Fibroblast of the aortic adventitia (primary cell): ENCODE measurements at regions not wholly inside any gene's neighbourhood (a gene's known extent, or its start where the extent isn't known, plus 50 kb on each side); places are given as distances from the start of the nearest gene placed in this dataset.
"Not testable (repeated sequence)": the region's sequence is repeated elsewhere in the genome, so short reads cannot be mapped to it uniquely, and the experiment has no call there.

Experiments
- DNase-seq: peaks from one replicate; pipeline ENCODE4 v3.0.0-alpha.2; 2010; ENCODE audit warnings: low read depth
- H3K4me3 ChIP-seq: 2 replicates; pipeline ENCODE4 v1.5.1; 2011; ENCODE audit warnings: low read depth, mild to moderate bottlenecking, control low read depth, low read length, moderate library complexity
- TF ChIP-seq, protein P1 (sequence below): IDR thresholded peaks from 2 replicates; pipeline ENCODE4 v1.5.1; 2011; ENCODE audit warnings: mild to moderate bottlenecking, low read length, control low read depth, inconsistent platforms; ENCODE audit not compliant: insufficient read depth

DNA sequence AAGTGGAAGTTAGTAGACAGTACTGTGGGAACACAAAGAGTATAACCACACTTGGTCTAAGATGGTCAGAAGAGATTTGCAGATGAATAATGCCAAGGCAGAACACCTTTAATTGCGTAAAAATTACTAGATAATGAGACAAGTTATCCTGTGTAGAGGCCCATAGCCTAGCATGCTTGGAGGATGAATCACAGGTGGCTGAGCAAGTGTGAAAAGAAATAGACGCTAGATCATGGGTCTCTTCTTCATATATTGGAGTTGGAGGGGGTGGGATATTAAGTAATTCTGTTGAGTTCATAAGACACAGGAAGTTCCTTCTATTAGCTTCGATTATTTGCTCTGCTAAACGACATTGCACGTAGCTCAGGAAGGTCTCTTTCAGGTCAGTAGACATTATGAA is 454.3 kb upstream of the LMO3 start:
- H3K4me3 ChIP-seq = no peak overlapping the region
- no peak for DNase-seq
- TF ChIP-seq, protein P1, sequence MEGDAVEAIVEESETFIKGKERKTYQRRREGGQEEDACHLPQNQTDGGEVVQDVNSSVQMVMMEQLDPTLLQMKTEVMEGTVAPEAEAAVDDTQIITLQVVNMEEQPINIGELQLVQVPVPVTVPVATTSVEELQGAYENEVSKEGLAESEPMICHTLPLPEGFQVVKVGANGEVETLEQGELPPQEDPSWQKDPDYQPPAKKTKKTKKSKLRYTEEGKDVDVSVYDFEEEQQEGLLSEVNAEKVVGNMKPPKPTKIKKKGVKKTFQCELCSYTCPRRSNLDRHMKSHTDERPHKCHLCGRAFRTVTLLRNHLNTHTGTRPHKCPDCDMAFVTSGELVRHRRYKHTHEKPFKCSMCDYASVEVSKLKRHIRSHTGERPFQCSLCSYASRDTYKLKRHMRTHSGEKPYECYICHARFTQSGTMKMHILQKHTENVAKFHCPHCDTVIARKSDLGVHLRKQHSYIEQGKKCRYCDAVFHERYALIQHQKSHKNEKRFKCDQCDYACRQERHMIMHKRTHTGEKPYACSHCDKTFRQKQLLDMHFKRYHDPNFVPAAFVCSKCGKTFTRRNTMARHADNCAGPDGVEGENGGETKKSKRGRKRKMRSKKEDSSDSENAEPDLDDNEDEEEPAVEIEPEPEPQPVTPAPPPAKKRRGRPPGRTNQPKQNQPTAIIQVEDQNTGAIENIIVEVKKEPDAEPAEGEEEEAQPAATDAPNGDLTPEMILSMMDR = no peak

DNA sequence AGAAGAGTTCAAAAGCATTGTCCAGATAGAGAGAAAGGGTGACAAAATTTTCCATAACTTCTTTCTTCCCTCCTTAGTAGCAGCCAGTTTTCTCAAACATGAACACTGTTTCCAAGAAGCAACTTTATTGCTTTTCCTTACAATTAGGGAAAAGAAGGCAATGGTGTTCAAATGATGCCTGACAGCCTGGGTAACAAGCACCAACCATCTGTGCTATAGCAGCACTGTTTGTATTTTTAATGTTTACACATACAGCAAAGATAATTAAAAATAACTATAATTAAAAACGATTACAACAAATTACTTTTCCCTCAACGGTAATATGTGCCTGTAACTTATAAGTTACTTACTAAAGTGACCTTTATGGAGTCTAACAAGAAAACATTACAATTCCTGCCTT is 450.6 kb upstream of the LMO3 start:
- no peak for DNase-seq
- H3K4me3 ChIP-seq = no peak overlapping the region
- TF ChIP-seq, protein P1 = no peak

DNA sequence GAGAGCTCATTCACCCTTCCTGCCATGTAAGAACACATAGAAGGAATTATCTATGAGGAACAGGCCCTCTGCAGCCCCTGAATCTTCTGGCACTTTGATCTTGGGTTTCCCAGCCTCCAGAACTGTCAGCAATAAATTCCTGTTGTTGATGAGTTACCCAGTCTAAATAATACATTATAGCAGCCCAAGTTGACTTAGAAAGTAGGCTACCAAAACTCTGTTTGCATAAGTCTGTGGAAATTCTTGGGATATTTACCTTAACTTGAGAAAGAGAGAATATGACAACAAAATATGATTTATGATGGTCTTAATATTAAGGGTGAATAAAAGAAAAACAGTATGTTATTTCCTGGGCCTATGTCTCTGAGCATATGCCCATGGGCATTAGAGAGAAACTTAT is 433.0 kb upstream of the LMO3 start:
- DNase-seq = no peak
- no peak overlapping the region for H3K4me3 ChIP-seq
- TF ChIP-seq, protein P1 = no peak

DNA sequence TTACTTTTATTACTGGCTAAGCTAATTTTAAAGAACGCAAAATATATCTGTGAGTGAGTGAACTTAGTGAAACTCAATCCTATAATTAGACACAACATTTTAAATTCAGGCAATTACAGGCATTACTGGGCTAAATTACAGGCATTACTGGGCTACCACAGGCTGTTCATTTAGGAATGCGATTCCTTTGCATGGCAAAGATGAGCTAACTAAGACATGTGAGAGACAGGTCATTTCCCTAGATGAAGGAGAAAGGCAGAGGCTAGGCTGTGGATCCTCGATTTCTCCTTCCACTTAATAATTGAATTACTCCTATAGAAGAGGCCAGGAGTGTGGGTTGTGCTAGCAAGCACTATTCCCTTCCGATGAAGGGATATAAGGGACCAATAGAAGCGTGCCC is 429.4 kb upstream of the LMO3 start:
- TF ChIP-seq, protein P1 = no peak
- no peak overlapping the region for H3K4me3 ChIP-seq

DNA sequence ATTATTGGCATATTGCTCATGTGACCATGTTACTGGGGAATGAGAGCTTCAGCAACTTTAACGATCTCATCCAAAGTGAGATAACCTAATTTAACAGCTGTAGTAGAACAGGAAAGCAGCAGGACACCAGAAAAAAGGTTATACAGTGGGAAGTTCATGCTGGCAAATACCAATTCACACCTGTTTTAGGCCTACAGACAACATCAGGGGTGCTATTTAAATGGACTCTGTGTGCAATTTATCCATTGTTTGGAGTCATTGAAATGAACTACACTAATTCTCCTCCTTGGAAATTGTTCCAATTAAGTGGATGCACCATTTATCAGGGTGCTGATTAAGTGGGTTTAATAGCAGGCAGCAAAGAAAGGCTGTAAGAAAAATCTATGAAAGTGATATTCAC is 424.4 kb upstream of the LMO3 start:
- TF ChIP-seq, protein P1 = no peak
- no peak for DNase-seq
- H3K4me3 ChIP-seq = no peak overlapping the region

More for the DNA sequence above, 429.4 kb upstream of the LMO3 start:
- no peak for DNase-seq

DNA sequence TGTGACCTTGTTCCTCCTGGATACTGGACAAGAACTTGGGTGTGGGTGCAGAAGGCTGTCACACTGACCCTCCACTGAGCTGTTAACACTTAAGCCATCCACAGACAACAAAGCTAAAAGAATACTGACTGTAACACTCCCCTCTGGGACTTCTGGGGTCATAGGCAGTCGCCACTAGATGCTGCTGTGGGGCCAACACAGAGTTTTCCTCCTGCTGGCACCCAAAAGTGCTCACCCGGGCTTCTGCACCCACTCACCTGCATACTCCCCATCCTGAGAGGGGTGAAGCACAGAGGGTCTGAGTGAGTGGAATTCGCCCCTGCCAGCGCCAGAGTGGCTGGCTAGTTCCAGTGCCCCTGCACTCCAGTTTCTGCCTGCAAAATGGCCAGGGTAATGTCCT is 422.4 kb upstream of the LMO3 start:
- H3K4me3 ChIP-seq = no peak overlapping the region
- DNase-seq = no peak
- TF ChIP-seq, protein P1 = no peak

DNA sequence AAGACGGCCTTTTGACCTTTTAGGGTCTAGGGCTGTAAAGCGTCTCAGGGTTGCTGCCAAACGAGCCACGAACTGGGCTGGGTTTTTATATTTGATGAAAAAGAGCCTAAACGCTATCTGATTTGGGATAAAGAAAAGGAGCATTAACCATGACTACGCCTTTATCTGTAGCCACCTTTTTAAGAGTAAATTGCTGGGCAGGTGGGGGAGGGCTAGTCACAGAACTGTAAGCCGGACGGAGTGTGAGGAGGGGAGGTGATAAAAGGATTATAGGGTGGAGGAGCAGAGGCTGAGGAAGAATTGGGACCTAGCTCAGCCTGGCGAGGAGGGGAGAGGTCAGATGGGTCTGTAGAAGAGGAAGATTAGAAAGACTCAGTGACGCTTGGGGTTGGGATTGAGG is 419.5 kb upstream of the LMO3 start:
- not testable (repeated sequence) for H3K4me3 ChIP-seq, DNase-seq
